ENCODE measurements at regions not wholly inside any gene's neighbourhood (a gene's known extent, or its start where the extent isn't known, plus 50 kb on each side); places are given as distances from the start of the nearest gene placed in this dataset.

DNA sequence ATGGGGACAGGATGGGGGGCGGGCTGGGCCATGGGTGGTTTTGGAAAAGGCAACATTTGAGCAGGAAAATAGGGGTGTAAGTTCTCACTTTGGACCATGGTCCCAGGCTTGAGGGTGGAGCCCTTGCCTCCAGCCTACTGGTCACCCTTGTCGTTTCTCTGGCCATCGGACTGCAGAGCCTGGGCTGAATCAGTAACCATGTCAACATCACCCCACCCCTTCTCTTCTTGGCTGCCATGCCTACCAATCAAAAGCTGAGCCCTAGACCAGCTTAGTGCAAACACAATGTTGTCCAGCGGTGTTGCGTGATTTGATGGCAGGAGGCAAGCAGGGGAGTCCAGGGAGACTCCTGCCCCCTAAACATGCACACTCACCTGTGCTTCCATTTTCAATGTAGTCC, 231.0 kb upstream of the KAZN start (continued):
- TF ChIP-seq TP53 (CRISPR knock-in tag; IDR thresholded peaks at IDR 0.05) (no peak), ZNF396 (CRISPR knock-in tag; IDR thresholded peaks at IDR 0.05; ENCODE audit: borderline replicate concordance) (no peak), SP1 (CRISPR knock-in tag; conservative IDR thresholded peaks at IDR 0.05) (no peak), TEAD1 (CRISPR knock-in tag; IDR thresholded peaks at IDR 0.05) (no peak), FOXJ3 (CRISPR knock-in tag; IDR thresholded peaks at IDR 0.05; ENCODE audit: borderline replicate concordance) (no peak), OVOL2 (CRISPR knock-in tag; IDR thresholded peaks at IDR 0.05; ENCODE audit: borderline replicate concordance) (no peak), RORB (CRISPR knock-in tag; IDR thresholded peaks at IDR 0.05) (no peak)
- TF ChIP-seq, protein P1, sequence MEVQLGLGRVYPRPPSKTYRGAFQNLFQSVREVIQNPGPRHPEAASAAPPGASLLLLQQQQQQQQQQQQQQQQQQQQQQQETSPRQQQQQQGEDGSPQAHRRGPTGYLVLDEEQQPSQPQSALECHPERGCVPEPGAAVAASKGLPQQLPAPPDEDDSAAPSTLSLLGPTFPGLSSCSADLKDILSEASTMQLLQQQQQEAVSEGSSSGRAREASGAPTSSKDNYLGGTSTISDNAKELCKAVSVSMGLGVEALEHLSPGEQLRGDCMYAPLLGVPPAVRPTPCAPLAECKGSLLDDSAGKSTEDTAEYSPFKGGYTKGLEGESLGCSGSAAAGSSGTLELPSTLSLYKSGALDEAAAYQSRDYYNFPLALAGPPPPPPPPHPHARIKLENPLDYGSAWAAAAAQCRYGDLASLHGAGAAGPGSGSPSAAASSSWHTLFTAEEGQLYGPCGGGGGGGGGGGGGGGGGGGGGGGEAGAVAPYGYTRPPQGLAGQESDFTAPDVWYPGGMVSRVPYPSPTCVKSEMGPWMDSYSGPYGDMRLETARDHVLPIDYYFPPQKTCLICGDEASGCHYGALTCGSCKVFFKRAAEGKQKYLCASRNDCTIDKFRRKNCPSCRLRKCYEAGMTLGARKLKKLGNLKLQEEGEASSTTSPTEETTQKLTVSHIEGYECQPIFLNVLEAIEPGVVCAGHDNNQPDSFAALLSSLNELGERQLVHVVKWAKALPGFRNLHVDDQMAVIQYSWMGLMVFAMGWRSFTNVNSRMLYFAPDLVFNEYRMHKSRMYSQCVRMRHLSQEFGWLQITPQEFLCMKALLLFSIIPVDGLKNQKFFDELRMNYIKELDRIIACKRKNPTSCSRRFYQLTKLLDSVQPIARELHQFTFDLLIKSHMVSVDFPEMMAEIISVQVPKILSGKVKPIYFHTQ (CRISPR knock-in tag; IDR thresholded peaks at IDR 0.05), result no peak
- TF ChIP-seq, protein P2, sequence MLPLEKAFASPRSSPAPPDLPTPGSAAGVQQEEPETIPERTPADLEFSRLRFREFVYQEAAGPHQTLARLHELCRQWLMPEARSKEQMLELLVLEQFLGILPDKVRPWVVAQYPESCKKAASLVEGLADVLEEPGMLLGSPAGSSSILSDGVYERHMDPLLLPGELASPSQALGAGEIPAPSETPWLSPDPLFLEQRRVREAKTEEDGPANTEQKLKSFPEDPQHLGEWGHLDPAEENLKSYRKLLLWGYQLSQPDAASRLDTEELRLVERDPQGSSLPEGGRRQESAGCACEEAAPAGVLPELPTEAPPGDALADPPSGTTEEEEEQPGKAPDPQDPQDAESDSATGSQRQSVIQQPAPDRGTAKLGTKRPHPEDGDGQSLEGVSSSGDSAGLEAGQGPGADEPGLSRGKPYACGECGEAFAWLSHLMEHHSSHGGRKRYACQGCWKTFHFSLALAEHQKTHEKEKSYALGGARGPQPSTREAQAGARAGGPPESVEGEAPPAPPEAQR (CRISPR knock-in tag; IDR thresholded peaks at IDR 0.05), result no peak
- TF ChIP-seq, protein P3, sequence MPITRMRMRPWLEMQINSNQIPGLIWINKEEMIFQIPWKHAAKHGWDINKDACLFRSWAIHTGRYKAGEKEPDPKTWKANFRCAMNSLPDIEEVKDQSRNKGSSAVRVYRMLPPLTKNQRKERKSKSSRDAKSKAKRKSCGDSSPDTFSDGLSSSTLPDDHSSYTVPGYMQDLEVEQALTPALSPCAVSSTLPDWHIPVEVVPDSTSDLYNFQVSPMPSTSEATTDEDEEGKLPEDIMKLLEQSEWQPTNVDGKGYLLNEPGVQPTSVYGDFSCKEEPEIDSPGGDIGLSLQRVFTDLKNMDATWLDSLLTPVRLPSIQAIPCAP (CRISPR knock-in tag; IDR thresholded peaks at IDR 0.05), result no peak
- TF ChIP-seq, protein P4, sequence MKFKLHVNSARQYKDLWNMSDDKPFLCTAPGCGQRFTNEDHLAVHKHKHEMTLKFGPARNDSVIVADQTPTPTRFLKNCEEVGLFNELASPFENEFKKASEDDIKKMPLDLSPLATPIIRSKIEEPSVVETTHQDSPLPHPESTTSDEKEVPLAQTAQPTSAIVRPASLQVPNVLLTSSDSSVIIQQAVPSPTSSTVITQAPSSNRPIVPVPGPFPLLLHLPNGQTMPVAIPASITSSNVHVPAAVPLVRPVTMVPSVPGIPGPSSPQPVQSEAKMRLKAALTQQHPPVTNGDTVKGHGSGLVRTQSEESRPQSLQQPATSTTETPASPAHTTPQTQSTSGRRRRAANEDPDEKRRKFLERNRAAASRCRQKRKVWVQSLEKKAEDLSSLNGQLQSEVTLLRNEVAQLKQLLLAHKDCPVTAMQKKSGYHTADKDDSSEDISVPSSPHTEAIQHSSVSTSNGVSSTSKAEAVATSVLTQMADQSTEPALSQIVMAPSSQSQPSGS (CRISPR knock-in tag; IDR thresholded peaks at IDR 0.05; ENCODE audit: borderline replicate concordance, low read depth), result no peak

DNA sequence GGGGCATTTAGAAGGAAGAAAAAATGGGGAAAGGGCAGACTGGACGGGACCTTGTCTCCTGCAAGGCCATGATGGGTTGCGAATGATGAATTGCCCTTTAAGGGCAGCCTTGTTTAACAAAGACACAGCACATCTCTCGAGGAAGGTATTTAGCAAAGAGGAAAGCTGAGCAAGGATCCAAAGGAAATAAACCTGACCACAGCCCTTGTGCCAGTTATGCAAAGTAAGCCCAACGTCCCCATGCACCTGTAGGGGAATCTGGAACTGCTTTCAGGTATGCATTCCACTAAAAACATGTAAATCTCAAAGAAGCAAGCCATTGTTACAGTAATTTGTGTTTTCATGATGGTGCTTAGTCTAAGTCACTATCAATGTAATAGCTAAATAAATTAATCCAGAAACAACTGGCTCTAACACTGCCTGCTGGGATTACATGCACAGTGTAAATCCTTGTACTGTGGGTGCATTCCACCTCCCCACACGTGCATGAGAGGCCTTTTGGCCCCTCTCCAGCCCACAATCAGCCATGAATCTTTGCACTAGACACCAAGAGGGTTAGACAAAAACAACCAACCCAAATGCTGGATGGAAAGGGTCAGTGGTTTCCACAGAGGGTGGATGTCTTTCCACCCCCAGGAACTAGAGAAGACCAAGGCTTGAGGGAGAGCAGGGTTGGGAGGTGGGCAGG, 228.8 kb upstream of the KAZN start:
- Mint-ChIP-seq H3K4me1 (peaks cover 68% of the 10 kb centered on the region), H3K4me3 (no peak overlapping the region), H3K36me3 (no peaks in the 10 kb centered on the region), H3K27ac (peak overlapping the region; percentile 41), H3K9me3 (no peaks in the 10 kb centered on the region), H3K27me3 (ENCODE audit: low read depth) (peaks cover 19% of the 10 kb centered on the region)
- ATAC-seq, result peak; percentile 35; the same call in 1 of the 2 replicates
- POLR2A ChIA-PET, result no interaction called here
- DNase-seq (ENCODE audit: low spot score), result no peak
- CTCF ChIA-PET, result interaction anchor here (0.7 to 0.9 kb wide), 2 partner anchors 65 to 256 kb away, joined by 3 read pairs; no protein-coding TSS in a partner anchor
- no peak for TF ChIP-seq FOXP1 (CRISPR knock-in tag; IDR thresholded peaks at IDR 0.05; ENCODE audit: borderline replicate concordance)
- no peak for TF ChIP-seq SMAD4 (CRISPR knock-in tag; IDR thresholded peaks at IDR 0.05)
- TF ChIP-seq, protein P5, sequence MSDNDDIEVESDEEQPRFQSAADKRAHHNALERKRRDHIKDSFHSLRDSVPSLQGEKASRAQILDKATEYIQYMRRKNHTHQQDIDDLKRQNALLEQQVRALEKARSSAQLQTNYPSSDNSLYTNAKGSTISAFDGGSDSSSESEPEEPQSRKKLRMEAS (CRISPR knock-in tag; IDR thresholded peaks at IDR 0.05), result no peak
- TF ChIP-seq GRHL2 (CRISPR knock-in tag; IDR thresholded peaks at IDR 0.05; ENCODE audit: insufficient replicate concordance, severe bottlenecking), result no peak
- TF ChIP-seq, protein P6, sequence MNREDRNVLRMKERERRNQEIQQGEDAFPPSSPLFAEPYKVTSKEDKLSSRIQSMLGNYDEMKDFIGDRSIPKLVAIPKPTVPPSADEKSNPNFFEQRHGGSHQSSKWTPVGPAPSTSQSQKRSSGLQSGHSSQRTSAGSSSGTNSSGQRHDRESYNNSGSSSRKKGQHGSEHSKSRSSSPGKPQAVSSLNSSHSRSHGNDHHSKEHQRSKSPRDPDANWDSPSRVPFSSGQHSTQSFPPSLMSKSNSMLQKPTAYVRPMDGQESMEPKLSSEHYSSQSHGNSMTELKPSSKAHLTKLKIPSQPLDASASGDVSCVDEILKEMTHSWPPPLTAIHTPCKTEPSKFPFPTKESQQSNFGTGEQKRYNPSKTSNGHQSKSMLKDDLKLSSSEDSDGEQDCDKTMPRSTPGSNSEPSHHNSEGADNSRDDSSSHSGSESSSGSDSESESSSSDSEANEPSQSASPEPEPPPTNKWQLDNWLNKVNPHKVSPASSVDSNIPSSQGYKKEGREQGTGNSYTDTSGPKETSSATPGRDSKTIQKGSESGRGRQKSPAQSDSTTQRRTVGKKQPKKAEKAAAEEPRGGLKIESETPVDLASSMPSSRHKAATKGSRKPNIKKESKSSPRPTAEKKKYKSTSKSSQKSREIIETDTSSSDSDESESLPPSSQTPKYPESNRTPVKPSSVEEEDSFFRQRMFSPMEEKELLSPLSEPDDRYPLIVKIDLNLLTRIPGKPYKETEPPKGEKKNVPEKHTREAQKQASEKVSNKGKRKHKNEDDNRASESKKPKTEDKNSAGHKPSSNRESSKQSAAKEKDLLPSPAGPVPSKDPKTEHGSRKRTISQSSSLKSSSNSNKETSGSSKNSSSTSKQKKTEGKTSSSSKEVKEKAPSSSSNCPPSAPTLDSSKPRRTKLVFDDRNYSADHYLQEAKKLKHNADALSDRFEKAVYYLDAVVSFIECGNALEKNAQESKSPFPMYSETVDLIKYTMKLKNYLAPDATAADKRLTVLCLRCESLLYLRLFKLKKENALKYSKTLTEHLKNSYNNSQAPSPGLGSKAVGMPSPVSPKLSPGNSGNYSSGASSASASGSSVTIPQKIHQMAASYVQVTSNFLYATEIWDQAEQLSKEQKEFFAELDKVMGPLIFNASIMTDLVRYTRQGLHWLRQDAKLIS (CRISPR knock-in tag; IDR thresholded peaks at IDR 0.05; ENCODE audit: borderline replicate concordance), result no peak
- no peak for TF ChIP-seq ZNF263 (CRISPR knock-in tag; IDR thresholded peaks at IDR 0.05; ENCODE audit: low read depth)
- no peak for TF ChIP-seq ZNF416 (CRISPR knock-in tag; IDR thresholded peaks at IDR 0.05)
- TF ChIP-seq, protein P7, sequence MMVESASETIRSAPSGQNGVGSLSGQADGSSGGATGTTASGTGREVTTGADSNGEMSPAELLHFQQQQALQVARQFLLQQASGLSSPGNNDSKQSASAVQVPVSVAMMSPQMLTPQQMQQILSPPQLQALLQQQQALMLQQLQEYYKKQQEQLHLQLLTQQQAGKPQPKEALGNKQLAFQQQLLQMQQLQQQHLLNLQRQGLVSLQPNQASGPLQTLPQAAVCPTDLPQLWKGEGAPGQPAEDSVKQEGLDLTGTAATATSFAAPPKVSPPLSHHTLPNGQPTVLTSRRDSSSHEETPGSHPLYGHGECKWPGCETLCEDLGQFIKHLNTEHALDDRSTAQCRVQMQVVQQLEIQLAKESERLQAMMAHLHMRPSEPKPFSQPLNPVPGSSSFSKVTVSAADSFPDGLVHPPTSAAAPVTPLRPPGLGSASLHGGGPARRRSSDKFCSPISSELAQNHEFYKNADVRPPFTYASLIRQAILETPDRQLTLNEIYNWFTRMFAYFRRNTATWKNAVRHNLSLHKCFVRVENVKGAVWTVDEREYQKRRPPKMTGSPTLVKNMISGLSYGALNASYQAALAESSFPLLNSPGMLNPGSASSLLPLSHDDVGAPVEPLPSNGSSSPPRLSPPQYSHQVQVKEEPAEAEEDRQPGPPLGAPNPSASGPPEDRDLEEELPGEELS (CRISPR knock-in tag; IDR thresholded peaks at IDR 0.05), result no peak
- TF ChIP-seq EMX1 (CRISPR knock-in tag; IDR thresholded peaks at IDR 0.05), result no peak
- TF ChIP-seq, protein P8, sequence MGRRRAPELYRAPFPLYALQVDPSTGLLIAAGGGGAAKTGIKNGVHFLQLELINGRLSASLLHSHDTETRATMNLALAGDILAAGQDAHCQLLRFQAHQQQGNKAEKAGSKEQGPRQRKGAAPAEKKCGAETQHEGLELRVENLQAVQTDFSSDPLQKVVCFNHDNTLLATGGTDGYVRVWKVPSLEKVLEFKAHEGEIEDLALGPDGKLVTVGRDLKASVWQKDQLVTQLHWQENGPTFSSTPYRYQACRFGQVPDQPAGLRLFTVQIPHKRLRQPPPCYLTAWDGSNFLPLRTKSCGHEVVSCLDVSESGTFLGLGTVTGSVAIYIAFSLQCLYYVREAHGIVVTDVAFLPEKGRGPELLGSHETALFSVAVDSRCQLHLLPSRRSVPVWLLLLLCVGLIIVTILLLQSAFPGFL (CRISPR knock-in tag; IDR thresholded peaks at IDR 0.05; ENCODE audit: borderline replicate concordance), result no peak
- TF ChIP-seq NR3C1 (CRISPR knock-in tag; conservative IDR thresholded peaks at IDR 0.05; ENCODE audit: low read depth), result no peak
